MCF 10A (cell line): ENCODE measurements at regions not wholly inside any gene's neighbourhood (a gene's known extent, or its start where the extent isn't known, plus 50 kb on each side); places are given as distances from the start of the nearest gene placed in this dataset.

Source experiments
- BruUV-seq: library from RNA; stranded (reverse); fragments of 400-500 nt; replicated peaks from 2 replicates; lab custom pipeline; 2021; lab: Mats Ljungman, UMichigan
- CTCF ChIA-PET: fragments of 300-600 bp; sonication (Branson Sonifier 250); formaldehyde crosslinking; extraction: SDS; loops from one replicate; lab custom pipeline; 2021; ENCODE audit warnings: antibody characterized with exemption, inconsistent platforms; lab: Yijun Ruan, JAX
- POLR2A ChIA-PET: fragments of 300-600, 350-650 bp; sonication (Branson Sonifier 250); formaldehyde crosslinking; extraction: SDS; loops from one replicate; lab custom pipeline; 2020; ENCODE audit warnings: antibody characterized with exemption, inconsistent platforms; lab: Yijun Ruan, JAX
- DNase-seq: peaks from one replicate; pipeline ENCODE4 v3.0.0-alpha.2; 2018; ENCODE audit not compliant: unreplicated experiment
- H3K27ac Mint-ChIP-seq: one replicate; pipeline ENCODE4 v1.8.0; 2022; ENCODE audit warnings: mild to moderate bottlenecking, low read depth, mixed read lengths; ENCODE audit not compliant: unreplicated experiment
- H3K27me3 Mint-ChIP-seq: one replicate; pipeline ENCODE4 v1.8.0; 2022; ENCODE audit warnings: mixed read lengths; ENCODE audit not compliant: insufficient read depth, unreplicated experiment
- H3K36me3 Mint-ChIP-seq: one replicate; pipeline ENCODE4 v1.8.0; 2022; ENCODE audit warnings: mild to moderate bottlenecking, moderate library complexity, mixed read lengths; ENCODE audit not compliant: insufficient read depth, unreplicated experiment
- H3K4me1 Mint-ChIP-seq: one replicate; pipeline ENCODE4 v1.8.0; 2022; ENCODE audit warnings: mixed read lengths; ENCODE audit not compliant: insufficient read depth, unreplicated experiment
- H3K4me3 Mint-ChIP-seq: one replicate; pipeline ENCODE4 v1.8.0; 2022; ENCODE audit warnings: mild to moderate bottlenecking, moderate library complexity, mixed read lengths; ENCODE audit not compliant: unreplicated experiment
- H3K9me3 Mint-ChIP-seq: one replicate; pipeline ENCODE4 v1.8.0; 2022; ENCODE audit warnings: mixed read lengths; ENCODE audit not compliant: unreplicated experiment
- CTCF ChIP-seq: fragments of 200-600 bp; IDR thresholded peaks from one replicate; pipeline ENCODE4 v1.8.0; 2022; ENCODE audit warnings: antibody characterized with exemption, mild to moderate bottlenecking; ENCODE audit not compliant: unreplicated experiment
- intact Hi-C: fragments of 100-400 bp; cut with micrococcal nuclease; formaldehyde crosslinking; loops from 2 replicates; pipeline ENCODE4 v1.14.1; 2022

GRCh38 chr4:13268165-13268564, 216.0 kb downstream of the RAB28 start:
- no peaks in the 10 kb centered on the region for H3K27me3 Mint-ChIP-seq
- no peaks in the 10 kb centered on the region for H3K4me1 Mint-ChIP-seq
- no TSS peak for BruUV-seq
- H3K9me3 Mint-ChIP-seq, result no peaks in the 10 kb centered on the region
- ChIA-PET POLR2A (no interaction called here), CTCF (no interaction called here)
- no peaks in the 10 kb centered on the region for H3K36me3 Mint-ChIP-seq
- intact Hi-C loops, result no loop called here
- no peak overlapping the region for H3K27ac Mint-ChIP-seq
- no peak for TF ChIP-seq CTCF
- DNase-seq, result no peak
- no peak overlapping the region for H3K4me3 Mint-ChIP-seq

GRCh38 chr4:13267091-13267490, 217.0 kb downstream of the RAB28 start:
- Mint-ChIP-seq H3K27ac (no peak overlapping the region), H3K4me1 (no peaks in the 10 kb centered on the region), H3K4me3 (no peak overlapping the region), H3K36me3 (no peaks in the 10 kb centered on the region), H3K9me3 (no peaks in the 10 kb centered on the region), H3K27me3 (no peaks in the 10 kb centered on the region)
- DNase-seq, result no peak
- no peak for TF ChIP-seq CTCF
- ChIA-PET POLR2A (no interaction called here), CTCF (interaction anchor here (0.8 kb wide), 1 partner anchor 18 kb away, joined by 5 read pairs; no protein-coding TSS in a partner anchor)
- intact Hi-C loops, result no loop called here
- no TSS peak for BruUV-seq

- DNase-seq, result no peak
- no peak overlapping the region for H3K27ac Mint-ChIP-seq
- H3K36me3 Mint-ChIP-seq, result no peaks in the 10 kb centered on the region
- no peaks in the 10 kb centered on the region for H3K27me3 Mint-ChIP-seq
- intact Hi-C loops, result no loop called here
- ChIA-PET CTCF (interaction anchor here (0.8 kb wide), 1 partner anchor 18 kb away, joined by 5 read pairs; no protein-coding TSS in a partner anchor), POLR2A (no interaction called here)
- H3K4me1 Mint-ChIP-seq, result no peaks in the 10 kb centered on the region
- no peak overlapping the region for H3K4me3 Mint-ChIP-seq
- no TSS peak for BruUV-seq
- no peaks in the 10 kb centered on the region for H3K9me3 Mint-ChIP-seq
- TF ChIP-seq CTCF, result no peak
These were observed 217.5 kb downstream of the RAB28 start for GRCh38 chr4:13266687-13267086.

GRCh38 chr4:13263967-13264525, 220.1 kb downstream of the RAB28 start:
- no TSS peak for BruUV-seq
- H3K27ac Mint-ChIP-seq, result no peak overlapping the region
- H3K36me3 Mint-ChIP-seq, result no peaks in the 10 kb centered on the region
- intact Hi-C loops, result no loop called here
- ChIA-PET CTCF (no interaction called here), POLR2A (no interaction called here)
- H3K9me3 Mint-ChIP-seq, result no peaks in the 10 kb centered on the region
- no peaks in the 10 kb centered on the region for H3K27me3 Mint-ChIP-seq
- TF ChIP-seq CTCF, result no peak
- H3K4me1 Mint-ChIP-seq, result no peaks in the 10 kb centered on the region
- no peak overlapping the region for H3K4me3 Mint-ChIP-seq
- no peak for DNase-seq
